ENCODE measurements at regions not wholly inside any gene's neighbourhood (a gene's known extent, or its start where the extent isn't known, plus 50 kb on each side); places are given as distances from the start of the nearest gene placed in this dataset.
"Not testable (repeated sequence)": the region's sequence is repeated elsewhere in the genome, so short reads cannot be mapped to it uniquely, and the experiment has no call there.

- no peak for TF ChIP-seq ZNF274 (IDR thresholded peaks at IDR 0.05; ENCODE audit: low read depth, low read length)
- H3K4me3 ChIP-seq (ENCODE audit: low read length) = no peak overlapping the region
Observed at GRCh38 chr6:168849459-168849858, 404.2 kb downstream of the THBS2 start.

DNA sequence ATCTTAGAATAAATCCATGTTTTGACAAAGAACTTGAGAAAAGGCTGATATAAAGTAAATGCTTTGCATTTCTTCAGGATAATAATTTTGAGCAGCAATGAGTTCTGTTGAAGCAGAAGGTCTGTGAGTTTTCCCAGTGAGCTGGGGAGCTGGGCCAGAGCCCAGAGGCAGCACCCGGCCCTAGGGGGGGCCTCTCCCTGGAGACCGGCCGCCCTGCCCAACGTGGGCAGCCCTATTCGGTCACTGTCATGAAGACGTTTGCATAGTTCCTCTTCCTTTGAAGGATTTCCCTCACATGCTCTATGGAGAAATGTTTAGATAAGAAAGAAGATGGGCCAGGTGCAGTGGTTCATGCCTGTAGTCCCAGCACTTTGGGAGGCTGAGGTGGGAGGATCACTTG is 404.8 kb downstream of the THBS2 start:
- no peak overlapping the region for H3K4me3 ChIP-seq (ENCODE audit: low read length)
- TF ChIP-seq ZNF274 (IDR thresholded peaks at IDR 0.05; ENCODE audit: low read depth, low read length) = no peak

DNA sequence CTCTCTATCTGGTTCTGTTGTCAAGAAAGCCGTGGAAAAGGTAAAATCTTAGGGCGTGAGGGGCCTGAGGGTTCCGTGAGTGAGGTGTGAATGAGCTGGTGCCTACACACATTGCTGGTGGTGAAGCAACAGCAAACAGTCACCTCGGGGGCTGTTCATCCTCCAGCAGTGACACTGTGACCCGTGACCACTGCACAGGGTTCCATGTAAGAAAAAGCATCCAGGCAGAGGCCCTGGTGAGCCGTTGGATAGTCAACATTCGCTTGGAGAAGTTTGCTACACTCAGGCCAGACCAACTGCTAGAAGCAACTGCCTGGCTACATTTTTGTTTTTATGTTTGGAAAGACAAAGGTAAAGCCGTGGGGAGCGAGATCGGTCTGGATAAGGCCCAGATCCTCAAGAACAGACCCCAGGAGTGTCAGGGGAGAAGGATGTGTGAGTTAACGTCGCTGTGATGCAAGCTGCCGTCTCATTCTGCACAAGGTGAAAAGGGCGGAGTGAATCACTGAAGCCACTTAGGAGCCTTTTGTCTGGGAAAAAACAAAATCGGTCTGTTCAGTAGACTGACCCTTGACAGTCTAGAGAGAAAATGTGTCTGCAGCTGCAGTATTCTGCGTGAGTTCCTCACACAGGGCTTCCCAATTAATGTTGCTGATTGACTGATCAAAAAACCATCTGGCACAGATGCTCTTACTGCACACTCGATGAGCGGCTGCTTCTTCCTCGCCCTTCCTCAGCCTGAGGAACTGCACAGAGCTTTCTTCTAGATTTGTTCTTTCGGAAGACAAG is 404.0 kb downstream of the SMOC2 start:
- no peak overlapping the region for H3K4me3 ChIP-seq (ENCODE audit: low read length)
- no peak for TF ChIP-seq ZNF274 (IDR thresholded peaks at IDR 0.05; ENCODE audit: low read depth, low read length)

DNA sequence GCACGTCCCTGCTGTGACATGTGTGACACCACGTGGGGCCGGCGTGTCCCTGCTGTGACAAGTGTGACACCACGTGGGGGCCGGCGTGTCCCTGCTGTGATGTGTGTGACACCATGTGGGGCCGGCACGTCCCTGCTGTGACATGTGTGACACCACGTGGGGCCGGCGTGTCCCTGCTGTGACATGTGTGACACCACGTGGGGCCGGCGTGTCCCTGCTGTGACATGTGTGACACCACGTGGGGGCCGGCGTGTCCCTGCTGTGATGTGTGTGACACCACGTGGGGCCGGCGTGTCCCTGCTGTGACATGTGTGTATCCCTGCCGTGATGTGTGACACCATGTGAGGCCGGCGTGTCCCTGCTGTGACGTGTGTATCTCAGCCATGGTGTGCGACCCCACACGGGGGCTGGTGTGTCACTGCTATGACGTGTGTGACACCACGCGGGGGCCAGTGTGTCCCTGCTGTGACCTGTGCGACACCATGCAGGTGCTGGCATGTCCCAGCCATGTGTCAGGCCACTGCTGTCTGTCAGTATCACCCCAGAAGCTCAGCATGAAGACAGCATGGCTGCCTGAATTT is 401.7 kb downstream of the SMOC2 start:
- H3K4me3 ChIP-seq (ENCODE audit: low read length) = not testable (repeated sequence)

GRCh38 chr6:168841609-168842278 is 400.8 kb downstream of the SMOC2 start:
- TF ChIP-seq ZNF274 (IDR thresholded peaks at IDR 0.05; ENCODE audit: low read depth, low read length) = no peak
- H3K4me3 ChIP-seq (ENCODE audit: low read length) = no peak overlapping the region

GRCh38 chr6:168840932-168841331 is 399.9 kb downstream of the SMOC2 start:
- not testable (repeated sequence) for H3K4me3 ChIP-seq (ENCODE audit: low read length)

DNA sequence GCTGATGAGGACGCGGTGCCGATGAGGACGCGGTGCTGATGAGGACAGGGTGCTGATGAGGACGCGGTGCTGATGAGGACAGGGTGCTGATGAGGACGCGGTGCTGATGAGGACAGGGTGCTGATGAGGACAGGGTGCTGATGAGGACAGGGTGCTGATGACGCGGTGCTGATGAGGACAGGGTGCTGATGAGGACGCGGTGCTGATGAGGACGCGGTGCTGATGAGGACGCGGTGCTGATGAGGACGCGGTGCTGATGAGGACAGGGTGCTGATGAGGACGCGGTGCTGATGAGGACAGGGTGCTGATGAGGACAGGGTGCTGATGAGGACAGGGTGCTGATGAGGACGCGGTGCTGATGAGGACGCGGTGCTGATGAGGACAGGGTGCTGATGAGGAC is 399.3 kb downstream of the SMOC2 start:
- not testable (repeated sequence) for H3K4me3 ChIP-seq (ENCODE audit: low read length)

- TF ChIP-seq ZNF274 (IDR thresholded peaks at IDR 0.05; ENCODE audit: low read depth, low read length) = no peak
- H3K4me3 ChIP-seq (ENCODE audit: low read length) = no peak overlapping the region
Observed at GRCh38 chr6:168838037-168838399, 397.0 kb downstream of the SMOC2 start.

- TF ChIP-seq ZNF274 (IDR thresholded peaks at IDR 0.05; ENCODE audit: low read depth, low read length) = no peak
Observed at GRCh38 chr6:168837254-168838036, 396.5 kb downstream of the SMOC2 start.

GRCh38 chr6:168835991-168836390 is 395.0 kb downstream of the SMOC2 start:
- no peak for TF ChIP-seq ZNF274 (IDR thresholded peaks at IDR 0.05; ENCODE audit: low read depth, low read length)
- no peak overlapping the region for H3K4me3 ChIP-seq (ENCODE audit: low read length)

More at GRCh38 chr6:168837254-168838036, 396.5 kb downstream of the SMOC2 start:
- no peak overlapping the region for H3K4me3 ChIP-seq (ENCODE audit: low read length)

DNA sequence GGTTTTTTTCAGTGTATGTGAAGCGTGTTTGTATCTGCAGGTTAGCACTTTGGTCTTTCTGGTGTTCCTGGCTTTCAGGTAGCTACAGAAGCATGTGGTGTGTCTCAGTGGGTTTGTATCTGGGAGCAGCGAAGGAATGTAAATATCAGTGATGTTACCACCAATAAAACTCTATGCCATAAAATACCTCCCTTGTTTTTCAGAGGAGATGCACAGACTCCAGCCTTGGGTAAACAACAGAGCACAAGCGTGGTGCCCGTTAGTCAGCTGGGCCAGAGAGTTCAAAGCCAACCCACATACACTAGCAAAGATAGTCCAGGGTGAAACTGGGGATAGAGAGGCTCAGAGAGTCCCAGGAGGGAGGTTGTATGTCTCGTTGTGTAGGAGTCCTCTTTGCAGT is 393.8 kb downstream of the SMOC2 start:
- no peak for TF ChIP-seq ZNF274 (IDR thresholded peaks at IDR 0.05; ENCODE audit: low read depth, low read length)
- H3K4me3 ChIP-seq (ENCODE audit: low read length) = no peak overlapping the region

- TF ChIP-seq ZNF274 (IDR thresholded peaks at IDR 0.05; ENCODE audit: low read depth, low read length) = no peak
- no peak overlapping the region for H3K4me3 ChIP-seq (ENCODE audit: low read length)
Observed at GRCh38 chr6:168834042-168834587, 393.1 kb downstream of the SMOC2 start.

DNA sequence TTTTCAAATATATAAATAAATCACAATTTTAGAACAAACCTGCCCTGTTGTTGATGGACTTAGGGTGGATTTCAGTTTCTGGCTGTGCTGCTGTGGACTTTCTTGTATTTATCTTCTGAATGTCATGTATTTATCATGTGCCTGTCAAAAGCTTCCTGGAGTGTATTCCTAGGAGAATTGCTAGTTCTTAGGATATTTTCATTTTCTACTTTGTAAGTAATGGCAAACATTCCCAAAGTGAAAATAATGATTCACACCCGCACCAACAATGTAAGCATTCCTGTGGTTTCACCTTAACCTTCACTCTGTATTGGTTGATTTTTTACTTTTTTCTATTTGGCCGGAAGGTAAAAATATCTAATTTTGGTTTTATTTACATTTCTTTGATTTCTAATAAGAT is 387.8 kb downstream of the SMOC2 start:
- no peak for TF ChIP-seq ZNF274 (IDR thresholded peaks at IDR 0.05; ENCODE audit: low read depth, low read length)
- H3K4me3 ChIP-seq (ENCODE audit: low read length) = no peak overlapping the region

DNA sequence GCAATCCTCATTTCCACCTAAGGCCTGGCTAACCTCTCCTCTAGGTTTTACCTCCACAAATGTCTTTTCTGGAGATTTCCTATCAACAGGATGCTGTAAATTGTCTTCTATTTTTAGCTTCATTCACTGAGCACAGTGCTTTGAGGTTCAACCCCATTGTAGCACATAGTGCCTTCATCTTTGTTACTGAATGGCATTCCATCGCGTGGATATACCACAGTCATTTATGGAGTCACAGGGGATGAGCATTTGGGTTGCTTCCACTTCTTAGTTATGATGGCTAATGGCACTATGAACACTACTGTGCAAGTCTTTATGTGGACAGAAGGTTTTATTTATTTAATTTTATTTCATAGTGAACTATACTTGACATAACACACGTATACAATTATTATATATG is 387.1 kb downstream of the SMOC2 start:
- TF ChIP-seq ZNF274 (IDR thresholded peaks at IDR 0.05; ENCODE audit: low read depth, low read length) = no peak
- H3K4me3 ChIP-seq (ENCODE audit: low read length) = no peak overlapping the region

GRCh38 chr6:168827586-168827871 is 386.5 kb downstream of the SMOC2 start:
- no peak for TF ChIP-seq ZNF274 (IDR thresholded peaks at IDR 0.05; ENCODE audit: low read depth, low read length)
- H3K4me3 ChIP-seq (ENCODE audit: low read length) = no peak overlapping the region
